OCI-LY7 (cell line): ENCODE measurements at regions not wholly inside any gene's neighbourhood (a gene's known extent, or its start where the extent isn't known, plus 50 kb on each side); places are given as distances from the start of the nearest gene placed in this dataset.

Experiments
- EZH2phosphoT487 ChIP-seq: fragments of 200-600 bp; sonication (generic); IDR thresholded peaks from 2 replicates; pipeline ENCODE4 v1.6.1; 2018; ENCODE audit warnings: low read depth, borderline replicate concordance, mild to moderate bottlenecking, mixed run types, antibody characterized with exemption, low read length, moderate library complexity, mixed read lengths
- TF ChIP-seq, protein P1 (sequence below): fragments of 200-600 bp; sonication (generic); conservative IDR thresholded peaks from 2 replicates; pipeline ENCODE4 v1.5.1; 2014; ENCODE audit warnings: mild to moderate bottlenecking, antibody characterized with exemption, low read length, moderate library complexity, mixed read lengths

- TF ChIP-seq EZH2phosphoT487 = no peak
- TF ChIP-seq, protein P1, sequence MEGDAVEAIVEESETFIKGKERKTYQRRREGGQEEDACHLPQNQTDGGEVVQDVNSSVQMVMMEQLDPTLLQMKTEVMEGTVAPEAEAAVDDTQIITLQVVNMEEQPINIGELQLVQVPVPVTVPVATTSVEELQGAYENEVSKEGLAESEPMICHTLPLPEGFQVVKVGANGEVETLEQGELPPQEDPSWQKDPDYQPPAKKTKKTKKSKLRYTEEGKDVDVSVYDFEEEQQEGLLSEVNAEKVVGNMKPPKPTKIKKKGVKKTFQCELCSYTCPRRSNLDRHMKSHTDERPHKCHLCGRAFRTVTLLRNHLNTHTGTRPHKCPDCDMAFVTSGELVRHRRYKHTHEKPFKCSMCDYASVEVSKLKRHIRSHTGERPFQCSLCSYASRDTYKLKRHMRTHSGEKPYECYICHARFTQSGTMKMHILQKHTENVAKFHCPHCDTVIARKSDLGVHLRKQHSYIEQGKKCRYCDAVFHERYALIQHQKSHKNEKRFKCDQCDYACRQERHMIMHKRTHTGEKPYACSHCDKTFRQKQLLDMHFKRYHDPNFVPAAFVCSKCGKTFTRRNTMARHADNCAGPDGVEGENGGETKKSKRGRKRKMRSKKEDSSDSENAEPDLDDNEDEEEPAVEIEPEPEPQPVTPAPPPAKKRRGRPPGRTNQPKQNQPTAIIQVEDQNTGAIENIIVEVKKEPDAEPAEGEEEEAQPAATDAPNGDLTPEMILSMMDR = no peak
Observed at GRCh38 chr2:587087-587960, 89.9 kb downstream of the TMEM18 start.
